Panc1 (cell line): ENCODE measurements at regions not wholly inside any gene's neighbourhood (a gene's known extent, or its start where the extent isn't known, plus 50 kb on each side); places are given as distances from the start of the nearest gene placed in this dataset.

ENCODE experiments used
- CTCF ChIP-seq: fragments of 450-650 bp; IDR thresholded peaks from 2 replicates; pipeline ENCODE4 v1.5.1; 2017; ENCODE audit warnings: mild to moderate bottlenecking
- POLR2AphosphoS5 ChIP-seq: IDR thresholded peaks from 2 replicates; pipeline ENCODE4 v1.6.1; 2012; ENCODE audit warnings: mild to moderate bottlenecking, low read depth, low read length, moderate library complexity
- SIN3A ChIP-seq: IDR thresholded peaks from 2 replicates; pipeline ENCODE4 v1.6.1; 2012; ENCODE audit warnings: low read depth, mild to moderate bottlenecking, low read length, moderate library complexity, borderline replicate concordance; ENCODE audit not compliant: insufficient read depth
- TCF7L2 ChIP-seq: IDR thresholded peaks from 2 replicates; pipeline ENCODE4 v1.6.1; 2011; ENCODE audit warnings: mild to moderate bottlenecking, low read depth, low read length, inconsistent platforms

- TF ChIP-seq TCF7L2 (no peak), POLR2AphosphoS5 (no peak), CTCF (no peak), SIN3A (no peak)
Measured at GRCh38 chr5:20601678-20602100, 613.7 kb upstream of the CDH18 start.
